HepG2 (cell line): ENCODE measurements at regions not wholly inside any gene's neighbourhood (a gene's known extent, or its start where the extent isn't known, plus 50 kb on each side); places are given as distances from the start of the nearest gene placed in this dataset.

Experiments
- ATAC-seq: fragments of 200-7000 bp; cut with Tn5 transposase; 3 replicates; pipeline ENCODE4 v1.9.1; 2020; ENCODE audit warnings: mild to moderate bottlenecking, moderate library complexity
- BruUV-seq: library from RNA; stranded (reverse); fragments of 400-500 nt; replicated peaks from 2 replicates; lab custom pipeline; 2021; lab: Mats Ljungman, UMichigan
- CTCF ChIA-PET: fragments of 300-600 bp; formaldehyde crosslinking; extraction: SDS; loops from one replicate; lab custom pipeline; 2021; ENCODE audit warnings: low total read pairs, inconsistent platforms, low intra/inter-chr PET ratio; lab: Yijun Ruan, JAX
- POLR2A ChIA-PET: fragments of 350-600 bp; sonication (Branson Sonifier 250); formaldehyde crosslinking; loops from one replicate; lab custom pipeline; 2020; ENCODE audit warnings: antibody characterized with exemption, inconsistent platforms; lab: Yijun Ruan, JAX
- DNase-seq: peaks from one replicate; pipeline ENCODE4 v3.0.0-alpha.2; 2015; ENCODE audit warnings: low spot score
- FAIRE-seq: peaks from 3 replicates; lab custom pipeline; 2011; peaks lifted over from hg19 to GRCh38; lab: Jason Lieb, UNC
- H2AFZ ChIP-seq: one replicate; pipeline ENCODE4 v1.6.1; 2011; ENCODE audit warnings: low read length, inconsistent platforms
- H3K27ac ChIP-seq: fragments of 300-600 bp; 3 replicates; pipeline ENCODE4 v1.8.0; 2011; ENCODE audit warnings: mixed run types, mild to moderate bottlenecking, mixed read lengths, low read length, inconsistent platforms; ENCODE audit not compliant: insufficient read depth; ENCODE audit errors: extremely low read length
- H3K27me3 ChIP-seq, 2 experiments: fragments of 200-600 bp in 1 of 2; 2 replicates in 1 of 2; 3 replicates in 1 of 2; pipeline versions ENCODE4 v1.6.0 to v1.8.0; 2011; ENCODE audit warnings: low read length in 2 of 2, mild to moderate bottlenecking in 2 of 2, moderate library complexity in 2 of 2, inconsistent platforms in 1 of 2; ENCODE audit not compliant: insufficient read depth in 2 of 2, control insufficient read depth in 1 of 2
- H3K36me3 ChIP-seq, 2 experiments: fragments of 200-600 bp in 1 of 2; replicated peaks in 1 of 2; 2 replicates in 1 of 2; 3 replicates in 1 of 2; pipeline versions ENCODE4 v1.5.1 to v1.8.0; 2011; ENCODE audit warnings: low read length in 2 of 2, inconsistent platforms in 1 of 2; ENCODE audit not compliant: insufficient read depth in 2 of 2, control insufficient read depth in 1 of 2
- H3K4me1 ChIP-seq: 2 replicates; pipeline ENCODE4 v1.5.1; 2012; ENCODE audit warnings: low read length, inconsistent platforms; ENCODE audit not compliant: insufficient read depth
- H3K4me2 ChIP-seq: 2 replicates; pipeline ENCODE4 v1.6.0; 2011; ENCODE audit warnings: low read depth, low read length, inconsistent platforms
- H3K4me3 ChIP-seq, 3 experiments: fragments of 200-600 bp in 1 of 3; sonication (generic), shearing (Covaris generic) in 1 of 3; replicated peaks in 1 of 3; 2 replicates each; pipeline ENCODE4 v1.5.1; 2011 to 2016; ENCODE audit warnings: low read length in 3 of 3, inconsistent platforms in 2 of 3, low read depth in 2 of 3, mild to moderate bottlenecking in 2 of 3, control low read depth in 1 of 3, mixed read lengths in 1 of 3; ENCODE audit not compliant: insufficient read depth in 1 of 3
- H3K79me2 ChIP-seq: one replicate; pipeline ENCODE4 v1.6.1; 2011; ENCODE audit warnings: low read length, inconsistent platforms; ENCODE audit not compliant: insufficient read depth
- H3K9ac ChIP-seq: 2 replicates; pipeline ENCODE4 v1.6.0; 2011; ENCODE audit warnings: mild to moderate bottlenecking, low read depth, low read length, inconsistent platforms; ENCODE audit not compliant: insufficient read depth
- H3K9me3 ChIP-seq: 2 replicates; pipeline ENCODE4 v1.5.1; 2012; ENCODE audit warnings: mild to moderate bottlenecking, low read length
- H4K20me1 ChIP-seq: 2 replicates; pipeline ENCODE4 v1.6.0; 2011; ENCODE audit warnings: inconsistent platforms, mild to moderate bottlenecking, low read length, moderate library complexity; ENCODE audit not compliant: insufficient read depth
- DR1 ChIP-seq: sonication (generic); formaldehyde crosslinking; IDR thresholded peaks from 2 replicates; pipeline ENCODE4 v1.8.0; 2021; ENCODE audit warnings: mild to moderate bottlenecking, missing genetic modification reagents, inconsistent platforms
- HOXA5 ChIP-seq: sonication (generic); formaldehyde crosslinking; IDR thresholded peaks from 2 replicates; pipeline ENCODE4 v1.4.0; 2020; ENCODE audit warnings: missing genetic modification reagents
- KLF9 ChIP-seq: IDR thresholded peaks from 2 replicates; pipeline ENCODE4 v1.6.1; 2016; ENCODE audit warnings: low read depth
- MTERF4 ChIP-seq: sonication (generic); formaldehyde crosslinking; IDR thresholded peaks from 2 replicates; pipeline ENCODE4 v1.8.0; 2023; ENCODE audit warnings: mild to moderate bottlenecking, missing genetic modification reagents
- NR2C2 ChIP-seq: sonication (generic); formaldehyde crosslinking; IDR thresholded peaks from 2 replicates; pipeline ENCODE4 v1.4.0; 2020; ENCODE audit warnings: missing genetic modification reagents, mild to moderate bottlenecking, moderate library complexity, borderline replicate concordance
- REL ChIP-seq: sonication (generic); formaldehyde crosslinking; conservative IDR thresholded peaks from 2 replicates; pipeline ENCODE4 v1.8.0; 2022; ENCODE audit warnings: mild to moderate bottlenecking, missing genetic modification reagents, moderate library complexity
- REST ChIP-seq, 2 experiments: IDR thresholded peaks; 2 replicates each; pipeline ENCODE4 v1.6.1; 2011 to 2012; ENCODE audit warnings: low read length in 2 of 2, borderline replicate concordance in 1 of 2, low read depth in 1 of 2, mild to moderate bottlenecking in 1 of 2, moderate library complexity in 1 of 2
- RFXAP ChIP-seq: sonication (generic); formaldehyde crosslinking; IDR thresholded peaks from 2 replicates; pipeline ENCODE4 v1.4.0; 2020; ENCODE audit warnings: missing genetic modification reagents, borderline replicate concordance
- SNAPC2 ChIP-seq: sonication (generic); formaldehyde crosslinking; IDR thresholded peaks from 2 replicates; pipeline ENCODE4 v1.8.1; 2022; ENCODE audit warnings: mild to moderate bottlenecking, missing genetic modification reagents
- TCF7 ChIP-seq: sonication (generic); IDR thresholded peaks from 2 replicates; pipeline ENCODE4 v1.6.1; 2016; ENCODE audit warnings: antibody characterized with exemption, low read depth
- XBP1 ChIP-seq: sonication (generic); formaldehyde crosslinking; IDR thresholded peaks from 2 replicates; pipeline ENCODE4 v1.5.0; 2020; ENCODE audit warnings: missing genetic modification reagents
- ZKSCAN1 ChIP-seq: fragments of 150-350 bp; IDR thresholded peaks from 2 replicates; pipeline ENCODE4 v1.6.1; 2014; ENCODE audit warnings: low read length
- WGBS: methylation state at CpG from one replicate; pipeline ENCODE4 v1.1.6; 2017; ENCODE audit warnings: low lambda C conversion rate; 5-methylcytosine and 5-hydroxymethylcytosine counted together
- in situ Hi-C: cut with HindIII; loops from 2 replicates; pipeline ENCODE4 v1.10.0; 2017; ENCODE audit warnings: low pct_unique_long_range_greater_than_20kb; ENCODE audit not compliant: extremely low pct_ligation_motif_present
- intact Hi-C: fragments of 100-400 bp; cut with micrococcal nuclease; formaldehyde crosslinking; loops from one replicate; pipeline ENCODE4 v1.10.0; 2022; ENCODE audit not compliant: unreplicated experiment

GRCh38 chrX:39527025-39527424 lies 570.7 kb downstream of the BCOR start:
- TF ChIP-seq SNAPC2 (CRISPR knock-in tag) (no peak), TCF7 (no peak), KLF9 (CRISPR knock-in tag) (no peak), REST (IDR thresholded peaks at IDR 0.05; ENCODE audit: borderline replicate concordance in 1 of 2, low read depth in 1 of 2, low read length in 2 of 2) (no peak), MTERF4 (CRISPR knock-in tag) (no peak), NR2C2 (CRISPR knock-in tag) (no peak), XBP1 (CRISPR knock-in tag) (no peak), ZKSCAN1 (no peak), HOXA5 (CRISPR knock-in tag) (no peak), RFXAP (CRISPR knock-in tag) (no peak), DR1 (no peak), REL (CRISPR knock-in tag) (no peak)
- ChIA-PET POLR2A (no interaction called here), CTCF (no interaction called here)
- no peaks in the 10 kb centered on the region for H3K9me3 ChIP-seq
- no peaks in the 10 kb centered on the region for H3K27me3 ChIP-seq
- H4K20me1 ChIP-seq: no peaks in the 10 kb centered on the region
- in situ Hi-C loops (no loop called here), intact Hi-C loops (no loop called here)
- ATAC-seq (no peak), FAIRE-seq (no peak), DNase-seq (no peak)
- no peak overlapping the region for H3K4me2 ChIP-seq
- H3K79me2 ChIP-seq: no peaks in the 10 kb centered on the region
- H3K9ac ChIP-seq: no peak overlapping the region
- H3K36me3 ChIP-seq: no peaks in the 10 kb centered on the region
- H3K4me3 ChIP-seq: no peak overlapping the region
- H3K4me1 ChIP-seq: no peaks in the 10 kb centered on the region
- WGBS: 100% methylated on average over 1 of the region's 3 CpGs
- no peak overlapping the region for H2AFZ ChIP-seq
- H3K27ac ChIP-seq: no peak overlapping the region
- no TSS peak for BruUV-seq
